ENCODE measurements at regions not wholly inside any gene's neighbourhood (a gene's known extent, or its start where the extent isn't known, plus 50 kb on each side); places are given as distances from the start of the nearest gene placed in this dataset.

DNA sequence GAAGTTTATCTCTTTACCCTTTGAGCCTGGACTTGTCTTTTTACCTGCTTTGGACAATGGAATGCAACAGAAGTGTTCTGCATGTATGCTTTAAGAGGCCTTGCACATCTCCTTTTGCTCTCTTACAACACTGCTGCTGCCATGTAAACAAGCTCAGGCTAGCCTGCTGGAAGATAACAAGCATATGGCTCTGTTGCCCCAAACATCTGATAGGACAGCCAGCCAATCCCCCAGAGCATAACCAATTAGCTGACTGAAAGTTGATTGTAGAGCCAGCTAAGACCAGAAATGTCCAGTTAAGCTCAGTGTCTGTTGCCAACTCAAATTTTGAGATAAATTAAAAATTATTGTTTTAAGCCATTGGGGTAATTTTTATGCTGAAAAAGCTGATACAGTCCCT, 510.6 kb upstream of the CNKSR2 start:
- DNase-seq (ENCODE audit: low read depth in 2 of 2, low spot score in 1 of 2) = no peak

DNA sequence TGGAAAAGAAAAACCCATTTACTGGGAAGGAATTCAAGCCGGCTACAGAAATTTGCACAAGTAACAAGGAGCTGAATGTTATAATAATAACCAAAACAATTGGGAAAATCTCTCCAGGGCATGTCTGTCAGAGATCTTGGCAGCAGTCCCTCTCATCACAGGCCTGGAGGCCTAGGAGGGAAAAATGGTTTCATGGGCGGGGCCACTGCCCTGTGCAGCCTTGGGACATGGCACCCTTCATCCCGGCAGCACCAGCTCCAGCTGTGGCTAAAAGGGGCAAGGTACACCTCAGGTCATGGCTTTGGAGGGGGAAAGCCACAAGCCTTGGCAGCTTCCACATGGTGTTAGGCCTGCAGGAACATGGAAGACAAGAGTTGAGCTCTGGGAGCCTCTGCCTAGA, 513.1 kb upstream of the CNKSR2 start:
- no peak for DNase-seq (ENCODE audit: low read depth in 2 of 2, low spot score in 1 of 2)

DNA sequence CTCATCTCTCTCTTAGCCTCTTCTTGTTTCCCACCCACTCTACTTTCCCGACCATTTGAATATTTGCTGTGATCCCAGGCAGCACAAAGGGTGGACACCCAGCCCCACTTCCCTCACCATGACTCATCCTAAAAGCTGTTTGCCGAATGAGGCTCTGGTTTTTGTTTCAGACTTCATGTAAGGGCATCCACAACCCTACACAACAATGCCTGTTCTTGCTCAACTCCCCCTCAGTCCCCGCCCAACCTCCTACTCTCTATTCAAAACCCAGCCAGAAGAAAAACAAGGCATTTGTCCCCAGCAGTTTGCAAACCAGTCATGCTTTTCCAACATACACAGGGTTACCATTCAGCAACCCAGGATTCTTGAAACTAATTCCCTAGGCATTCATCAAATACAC, 516.5 kb upstream of the CNKSR2 start:
- DNase-seq (ENCODE audit: low read depth in 2 of 2, low spot score in 1 of 2) = no peak

DNA sequence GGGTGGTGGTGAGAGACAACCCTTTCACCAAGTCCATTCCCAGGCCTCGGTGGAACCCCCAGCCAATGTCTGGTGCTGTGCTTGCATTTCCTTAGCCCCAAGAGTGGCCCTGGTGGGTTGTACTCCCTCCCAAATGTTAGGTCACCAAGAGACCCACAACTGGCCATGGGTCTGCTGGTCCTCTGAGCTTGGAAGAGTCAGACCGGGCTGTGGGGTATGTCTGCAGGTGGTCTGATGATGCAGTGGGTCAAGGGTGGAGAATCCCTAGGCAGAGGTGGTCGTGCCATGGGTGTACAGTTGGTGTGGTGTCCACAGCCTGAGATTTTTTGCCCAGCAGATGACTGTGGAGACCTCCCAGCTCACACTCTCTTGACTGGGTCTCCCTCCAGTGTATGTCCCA, 535.7 kb upstream of the CNKSR2 start:
- DNase-seq (ENCODE audit: low read depth in 2 of 2, low spot score in 1 of 2) = no peak

DNA sequence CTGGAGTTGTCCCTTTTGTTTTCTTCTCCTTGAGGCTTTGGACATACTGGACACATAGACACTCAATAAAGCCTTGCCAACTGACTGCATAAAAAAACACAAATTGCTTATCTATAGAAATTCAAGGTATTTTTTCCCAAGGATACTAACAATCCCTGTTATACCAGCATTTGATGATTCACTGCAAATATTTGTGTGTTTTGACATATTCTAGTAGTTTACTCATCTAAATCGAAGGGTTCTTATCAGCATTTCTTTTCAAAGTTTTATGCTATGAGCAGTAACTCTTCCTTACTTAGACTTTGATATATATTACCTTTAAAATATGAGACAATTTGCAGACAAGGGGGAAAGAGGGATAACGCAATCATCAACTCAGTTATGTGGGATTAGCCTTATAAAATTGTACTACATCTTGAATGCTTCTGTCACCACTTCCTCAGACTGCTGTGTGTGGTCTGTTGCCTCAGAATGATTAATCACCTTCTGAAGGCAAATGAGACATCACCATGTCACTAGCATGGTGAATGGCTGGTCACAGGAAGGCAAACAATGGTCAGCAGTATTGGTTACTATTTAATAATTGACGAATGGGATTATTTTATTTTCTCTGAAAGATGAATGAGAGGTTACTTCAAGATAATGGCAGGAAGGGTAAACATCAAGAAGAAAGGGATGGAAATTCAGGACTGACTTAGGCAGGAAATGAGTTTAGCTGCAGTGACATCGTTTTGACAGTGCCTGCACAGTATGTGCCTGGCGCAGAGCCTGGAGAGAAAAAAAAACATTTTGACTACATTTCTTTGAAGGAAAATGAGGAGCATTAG, 544.3 kb upstream of the CNKSR2 start:
- no peak for DNase-seq (ENCODE audit: low read depth in 2 of 2, low spot score in 1 of 2)

DNA sequence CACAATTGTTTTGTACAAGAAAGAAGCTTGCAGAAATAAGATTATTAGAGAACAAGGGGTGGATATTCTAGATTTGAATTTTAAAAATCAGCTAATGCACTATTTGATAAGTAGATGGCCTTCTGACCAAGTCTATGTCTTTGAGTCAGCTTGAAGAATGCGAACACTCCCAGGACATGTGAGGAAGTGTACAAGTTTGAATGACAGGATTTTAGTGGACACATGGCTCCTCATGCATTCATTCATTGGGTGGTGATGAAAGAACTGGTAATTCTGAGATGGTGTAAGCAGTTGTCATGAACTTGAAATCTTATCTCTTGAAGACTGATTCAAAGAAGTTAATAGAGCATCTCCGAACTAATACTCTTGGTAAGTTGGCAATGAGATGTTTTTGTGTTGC, 548.2 kb upstream of the CNKSR2 start:
- no peak for DNase-seq (ENCODE audit: low read depth in 2 of 2, low spot score in 1 of 2)

DNA sequence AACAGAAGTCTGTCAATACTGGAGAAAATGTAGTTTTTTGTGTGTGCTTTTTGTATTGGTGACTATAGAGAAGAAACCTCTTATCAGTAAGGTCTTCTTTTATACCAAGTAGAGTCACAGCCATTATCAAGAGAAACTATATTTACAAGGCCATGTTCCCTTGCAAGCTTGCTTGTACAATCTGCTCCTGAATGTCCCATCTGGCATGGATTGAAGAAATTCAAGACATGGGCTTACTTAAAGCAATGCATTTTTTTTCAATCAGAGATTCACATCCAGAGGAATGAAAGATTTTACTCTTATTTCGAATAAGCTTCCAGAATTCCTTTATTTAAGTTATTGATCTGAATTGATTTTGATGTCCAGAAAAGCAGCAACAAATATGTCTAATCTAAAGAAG, 537.3 kb upstream of the RPS6KA3 start:
- no peak for DNase-seq (ENCODE audit: low read depth in 2 of 2, low spot score in 1 of 2)

DNA sequence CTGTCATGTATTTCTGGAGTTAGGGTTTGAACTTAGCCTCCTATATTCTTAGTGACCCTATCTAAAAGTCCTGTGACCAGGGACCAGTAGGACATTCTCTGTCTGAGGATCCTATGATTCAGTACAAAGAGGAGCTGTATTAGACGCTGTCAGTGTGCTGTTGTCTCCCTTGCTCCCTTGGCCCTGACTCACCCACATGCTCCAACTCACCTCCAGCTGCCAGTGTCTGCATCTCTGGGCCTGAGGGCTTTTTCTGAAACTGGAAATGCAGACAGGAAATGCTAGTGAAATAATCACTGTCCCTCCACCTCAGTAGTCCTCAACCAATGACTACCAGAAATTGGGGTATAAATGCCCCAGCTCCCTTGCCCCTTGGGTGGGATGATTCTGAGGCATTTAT, 535.3 kb upstream of the RPS6KA3 start:
- no peak for DNase-seq (ENCODE audit: low read depth in 2 of 2, low spot score in 1 of 2)

DNA sequence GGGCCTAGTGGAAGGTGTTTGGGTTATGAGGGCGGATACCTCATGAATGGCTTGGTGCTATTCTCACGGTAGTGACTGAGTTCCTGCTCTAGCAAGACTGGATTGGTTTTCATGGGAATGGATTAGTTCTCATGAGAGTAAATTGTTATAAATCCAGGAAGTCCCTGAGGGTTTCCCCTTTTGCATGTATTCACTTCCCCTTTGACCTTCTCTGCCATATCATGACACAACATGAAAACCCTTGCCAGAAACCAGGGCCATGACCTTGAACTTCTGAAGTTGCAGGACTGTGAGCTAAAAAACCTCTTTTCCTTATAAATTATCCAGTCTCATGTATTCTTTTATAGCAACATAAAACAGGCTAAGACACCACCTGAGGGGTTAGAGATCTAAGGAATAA, 529.7 kb upstream of the RPS6KA3 start:
- DNase-seq (ENCODE audit: low read depth in 2 of 2, low spot score in 1 of 2) = no peak

DNA sequence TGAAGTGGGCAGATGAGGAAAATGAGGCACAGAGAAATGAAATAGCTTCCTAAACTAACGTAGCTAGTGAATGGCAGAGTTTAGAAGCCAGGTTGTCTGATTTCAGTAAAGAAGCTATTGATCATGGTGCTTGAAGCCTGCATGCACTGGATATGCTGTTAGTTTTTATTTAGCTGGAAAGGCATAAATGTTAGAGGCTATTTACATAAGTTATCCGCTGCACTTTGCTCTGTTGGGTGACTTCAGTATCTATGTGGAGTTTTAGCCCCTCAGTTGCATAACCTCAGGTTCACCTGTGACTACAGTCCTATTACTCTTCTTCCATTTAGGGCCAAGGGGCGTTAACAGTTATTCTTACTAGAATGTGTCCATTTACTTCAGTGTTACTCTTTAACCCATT, 522.4 kb upstream of the RPS6KA3 start:
- DNase-seq (ENCODE audit: low read depth in 2 of 2, low spot score in 1 of 2) = no peak

DNA sequence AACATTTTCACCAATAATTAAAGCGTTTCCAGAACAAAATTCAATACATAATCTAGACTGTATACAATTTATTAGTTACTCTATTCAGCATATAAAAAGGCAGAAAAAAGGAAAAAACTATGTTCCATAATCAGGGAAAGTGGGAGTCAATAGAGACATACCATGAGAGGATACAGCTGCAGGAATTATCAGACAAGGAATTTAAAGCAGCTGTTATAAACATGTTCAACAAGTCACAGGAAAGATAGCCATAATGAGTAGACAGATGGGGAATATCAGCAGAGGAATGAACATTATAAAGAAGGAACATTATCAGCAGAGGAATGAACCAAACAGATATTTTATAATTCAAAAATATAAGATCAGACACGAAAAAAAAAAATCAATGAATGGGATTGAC, 500.6 kb upstream of the RPS6KA3 start:
- no peak for DNase-seq (ENCODE audit: low read depth in 2 of 2, low spot score in 1 of 2)

DNA sequence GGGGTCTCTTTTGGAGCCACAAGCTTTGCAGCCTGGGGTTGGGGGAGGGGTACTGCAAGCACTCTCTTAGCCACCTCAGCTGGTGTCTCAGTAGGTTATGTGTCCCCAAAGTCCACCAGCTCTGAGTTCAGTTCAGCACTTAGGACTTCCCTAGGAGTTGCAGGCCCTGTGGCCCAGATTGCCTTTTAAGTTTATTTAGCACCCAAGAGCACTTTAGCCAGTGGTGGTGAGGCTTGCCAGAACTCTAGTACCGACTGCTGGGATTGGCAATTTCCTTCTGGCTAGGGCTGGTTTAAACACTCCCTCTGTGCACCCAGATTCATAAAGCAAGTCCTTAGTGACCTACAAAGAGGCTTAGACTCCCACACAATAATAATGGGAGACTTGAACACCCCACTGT, 489.9 kb upstream of the RPS6KA3 start:
- DNase-seq (ENCODE audit: low read depth in 2 of 2, low spot score in 1 of 2) = no peak

DNA sequence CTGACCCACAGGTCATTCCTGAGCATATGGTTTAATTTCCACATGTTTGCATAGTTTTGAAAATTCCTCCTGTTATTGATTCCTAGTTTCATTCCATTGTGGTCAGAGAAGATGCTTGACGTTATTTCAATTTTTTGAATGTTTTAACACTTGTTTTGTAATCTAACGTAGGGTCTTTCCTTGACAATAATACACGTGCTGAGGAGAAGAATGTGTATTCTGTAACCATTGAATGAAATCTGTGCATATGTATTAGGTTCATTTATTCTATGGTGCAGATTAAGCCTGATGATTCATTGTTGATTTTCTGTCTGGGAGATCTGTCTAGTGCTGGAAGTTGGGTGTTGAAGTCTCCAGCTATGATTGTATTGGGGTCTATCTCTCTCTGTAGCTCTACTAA, 486.4 kb upstream of the RPS6KA3 start:
- DNase-seq (ENCODE audit: low read depth in 2 of 2, low spot score in 1 of 2) = no peak

DNA sequence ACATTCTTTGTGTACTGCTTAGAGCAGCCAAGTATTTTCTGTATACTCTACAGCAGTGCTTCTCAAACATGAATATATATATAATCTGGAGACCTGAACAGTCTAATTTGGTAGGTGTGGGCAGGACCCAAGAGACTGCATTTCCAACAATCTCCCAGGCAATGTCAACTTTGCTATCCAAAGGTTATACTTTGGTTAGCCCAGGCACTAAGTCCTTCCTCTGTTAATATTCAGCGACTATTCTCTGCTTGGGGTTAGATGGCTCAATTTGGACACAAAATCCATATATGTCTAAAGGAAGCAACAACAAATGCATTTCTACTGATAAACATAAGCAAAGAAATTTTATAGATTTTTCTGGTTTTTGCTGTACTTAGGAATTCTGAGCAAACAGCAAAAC, 480.0 kb upstream of the RPS6KA3 start:
- DNase-seq (ENCODE audit: low read depth in 2 of 2, low spot score in 1 of 2) = no peak

DNA sequence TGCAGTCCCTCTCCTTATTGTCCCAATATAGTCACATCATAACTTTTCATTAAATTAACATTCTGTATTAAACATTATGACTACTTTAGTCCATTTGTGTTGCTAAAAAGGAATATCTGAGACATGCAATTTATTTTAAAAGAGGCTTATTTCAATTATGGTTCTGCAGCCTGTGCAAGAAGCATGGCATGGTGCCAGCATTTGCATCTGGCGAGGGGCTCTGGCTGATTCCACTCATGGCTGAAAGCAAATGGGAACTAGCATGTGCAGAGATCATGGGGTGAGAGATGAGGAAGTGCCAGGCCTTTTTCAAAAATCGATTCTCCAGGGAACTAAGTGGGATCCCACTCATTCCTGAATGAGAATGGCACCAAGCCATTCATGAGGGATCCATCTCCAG, 476.3 kb upstream of the RPS6KA3 start:
- DNase-seq (ENCODE audit: low read depth in 2 of 2, low spot score in 1 of 2) = no peak

DNA sequence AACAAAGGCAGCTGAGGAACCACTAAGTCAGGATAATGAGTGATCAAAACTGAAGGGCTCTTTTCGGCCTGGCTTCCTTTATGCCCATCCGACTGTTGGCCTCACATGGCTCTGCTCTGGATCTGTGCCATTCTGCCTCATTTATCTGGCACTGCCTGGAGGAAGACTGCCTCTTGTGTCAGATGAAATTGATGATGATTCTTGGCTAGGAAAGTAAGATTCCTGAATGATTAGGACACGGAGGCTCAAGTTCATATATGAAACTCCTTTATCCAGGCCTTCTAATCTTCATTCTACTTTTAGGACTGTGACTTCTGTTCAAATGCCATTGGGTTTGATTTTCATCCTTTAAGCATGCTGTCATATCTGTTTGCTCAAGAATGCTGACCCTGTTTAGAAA, 475.4 kb upstream of the RPS6KA3 start:
- no peak for DNase-seq (ENCODE audit: low read depth in 2 of 2, low spot score in 1 of 2)

DNA sequence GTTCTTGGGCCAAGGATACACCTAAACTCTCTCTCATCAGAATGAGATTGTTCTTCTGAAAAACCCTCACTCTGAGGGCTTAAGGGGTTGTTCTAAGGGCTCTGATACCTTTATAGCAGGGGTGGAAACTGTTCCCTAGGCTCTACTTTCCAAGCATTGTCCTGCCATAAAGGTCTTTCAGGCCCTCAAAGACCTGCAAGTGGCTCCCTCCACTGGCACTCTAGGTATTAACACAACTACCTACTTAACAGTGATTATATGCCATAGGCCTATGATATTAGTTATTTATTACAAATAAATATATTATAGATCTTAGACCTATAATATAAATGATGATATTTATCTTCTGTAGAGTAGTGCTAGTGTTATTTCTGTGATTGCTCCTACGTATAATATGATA, 473.7 kb upstream of the RPS6KA3 start:
- DNase-seq (ENCODE audit: low read depth in 2 of 2, low spot score in 1 of 2) = no peak

DNA sequence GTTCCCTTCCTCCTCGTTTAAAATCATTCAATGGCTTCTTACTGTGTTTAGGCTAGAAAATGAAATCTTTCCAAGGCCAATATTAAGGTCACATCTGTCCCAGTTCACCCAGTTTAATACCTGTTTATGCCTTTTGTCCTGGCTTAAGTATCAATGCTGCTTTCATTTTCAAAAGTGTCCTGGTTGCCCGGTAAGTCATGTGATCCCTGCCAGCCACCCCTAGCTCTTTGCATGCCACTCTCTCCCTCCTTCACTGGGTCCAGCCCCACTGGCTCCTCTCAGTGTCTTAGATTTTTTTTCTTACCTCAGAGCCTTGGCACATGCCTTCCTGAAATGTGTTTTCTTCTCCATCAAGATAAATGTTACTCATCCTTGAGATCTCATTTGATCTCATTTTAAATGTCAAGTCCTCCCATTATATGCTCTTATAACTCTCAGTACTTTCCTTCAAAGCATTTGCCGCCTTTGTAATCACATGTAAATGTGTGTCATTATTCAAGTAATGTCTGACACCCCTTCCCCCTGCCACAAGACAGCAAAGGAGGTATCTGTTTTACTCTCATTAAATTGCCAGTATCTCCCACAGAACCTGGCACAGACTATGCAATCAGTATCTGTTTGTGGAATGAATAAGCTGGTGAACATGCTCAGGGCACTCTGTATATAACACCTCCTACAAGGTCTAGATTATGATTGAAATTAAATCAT, 472.5 kb upstream of the RPS6KA3 start:
- DNase-seq (ENCODE audit: low read depth in 2 of 2, low spot score in 1 of 2) = no peak

DNA sequence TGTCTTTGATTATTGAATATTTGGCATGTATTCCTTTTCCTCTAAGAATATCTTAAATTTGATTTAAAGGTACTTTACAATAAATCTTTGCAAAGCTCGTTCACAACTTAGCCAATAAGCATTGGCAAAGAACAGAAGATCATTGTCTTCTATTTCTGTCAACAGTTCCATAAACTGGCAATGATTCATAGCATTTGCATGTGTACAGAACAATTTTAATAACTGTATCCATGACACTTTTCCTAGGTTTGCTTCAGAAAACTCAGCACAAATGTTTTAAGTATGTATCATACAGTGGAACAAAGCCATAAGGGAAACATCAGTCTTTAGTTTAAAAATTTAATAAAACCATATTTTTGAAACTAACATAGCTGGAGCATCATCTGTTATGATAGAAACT, 462.7 kb upstream of the RPS6KA3 start:
- DNase-seq (ENCODE audit: low read depth in 2 of 2, low spot score in 1 of 2) = no peak

DNA sequence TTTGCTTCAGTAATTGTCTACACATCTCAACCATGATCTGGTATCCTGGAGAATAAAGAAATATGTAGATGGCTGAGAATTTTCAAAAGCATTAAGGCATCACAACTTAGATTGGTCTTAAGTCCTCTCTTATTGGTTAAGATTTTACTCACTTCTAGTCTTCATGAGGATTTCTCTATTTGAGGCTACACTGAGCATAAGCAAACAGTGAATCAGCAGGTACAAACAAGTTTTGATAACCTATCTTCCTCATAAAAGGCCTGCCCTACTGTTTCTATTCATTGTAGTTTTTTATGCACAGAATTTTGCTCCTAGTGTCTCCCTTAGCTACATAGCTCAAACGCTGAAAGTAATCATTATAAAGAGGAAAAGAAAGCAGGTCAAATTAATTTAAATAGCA, 460.7 kb upstream of the RPS6KA3 start:
- DNase-seq (ENCODE audit: low read depth in 2 of 2, low spot score in 1 of 2) = no peak

DNA sequence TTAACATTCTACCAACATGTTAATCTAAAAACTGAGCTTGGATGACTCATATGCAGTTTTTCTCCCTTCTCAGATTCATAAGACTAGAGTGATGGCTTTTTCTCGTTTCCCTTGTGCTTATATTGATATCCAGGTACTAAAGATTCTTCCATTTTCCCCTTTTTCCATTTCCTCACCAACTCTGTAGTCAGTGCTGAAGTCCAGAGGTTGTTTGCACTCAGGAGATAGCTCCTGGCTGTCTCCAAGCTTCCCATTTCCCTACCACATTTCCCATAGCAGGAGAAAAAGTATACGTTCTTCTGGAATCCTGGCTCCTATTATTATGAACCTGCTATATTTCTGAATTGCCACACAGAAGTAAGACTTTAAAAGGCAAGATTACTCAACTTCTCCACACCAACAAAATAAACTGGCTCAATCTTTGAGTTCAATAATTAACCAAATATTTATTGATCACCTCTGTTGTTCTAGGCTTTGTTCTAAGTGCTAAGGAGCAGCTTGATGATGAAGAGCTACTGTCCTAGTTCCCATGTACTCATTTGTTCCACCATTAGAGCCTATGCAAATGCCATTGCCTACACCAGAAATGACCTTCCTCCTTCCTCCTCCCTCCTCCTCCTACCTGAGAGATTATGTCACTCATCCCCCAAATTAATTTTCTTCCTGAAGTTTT, 454.4 kb upstream of the RPS6KA3 start:
- no peak for DNase-seq (ENCODE audit: low read depth in 2 of 2, low spot score in 1 of 2)

DNA sequence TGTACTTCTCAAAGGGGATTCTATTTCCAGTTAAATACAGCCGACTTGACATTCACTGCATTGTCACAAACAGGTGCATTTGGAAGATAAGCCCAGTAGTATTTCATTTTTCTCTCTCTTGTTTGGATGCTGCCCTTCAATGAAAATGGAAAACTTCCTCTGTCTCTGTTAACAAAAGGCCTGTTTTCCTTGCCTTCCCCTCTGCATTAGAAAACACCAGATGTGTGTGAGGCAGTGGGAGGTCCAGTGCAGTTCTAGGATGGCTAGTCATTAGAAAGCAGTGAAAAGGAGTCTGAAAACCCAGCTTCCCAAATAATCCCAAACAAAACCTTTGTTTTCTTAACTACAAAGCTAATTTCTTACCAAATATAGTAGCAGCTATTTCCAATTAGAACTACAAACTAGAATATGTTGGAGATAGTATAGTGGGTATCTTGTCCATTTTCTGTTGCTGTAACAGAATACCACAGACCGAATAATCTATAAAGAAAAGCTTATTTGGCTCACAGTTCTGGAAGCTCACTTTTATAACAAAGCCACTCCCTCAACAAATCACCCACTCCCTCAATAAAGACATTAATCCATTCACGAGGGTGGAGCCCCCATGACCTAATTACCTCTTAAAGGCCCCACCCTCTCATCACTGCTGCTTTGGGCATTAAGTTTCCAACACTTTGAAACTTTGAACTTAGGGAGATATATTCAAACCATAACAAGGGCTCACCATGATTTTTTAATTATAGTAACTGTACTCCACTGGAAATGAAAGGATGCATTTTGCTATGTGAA, 452.1 kb upstream of the RPS6KA3 start:
- DNase-seq (ENCODE audit: low read depth in 2 of 2, low spot score in 1 of 2) = no peak

Measured in stimulated activated CD8-positive, alpha-beta memory T cell treated with anti-CD3 and anti-CD28 coated beads, Interleukin-4, amount 100 ng/mL, for 4 hours (primary cell).